CD4-positive, alpha-beta T cell (primary cell): ENCODE measurements at regions not wholly inside any gene's neighbourhood (a gene's known extent, or its start where the extent isn't known, plus 50 kb on each side); places are given as distances from the start of the nearest gene placed in this dataset.
"Not testable (repeated sequence)": the region's sequence is repeated elsewhere in the genome, so short reads cannot be mapped to it uniquely, and the experiment has no call there.

Experiments
- ATAC-seq: fragments of 200-7000 bp; cut with Tn5 transposase; one replicate; pipeline ENCODE4 v1.10.0; 2022; ENCODE audit warnings: mild to moderate bottlenecking; ENCODE audit not compliant: poor library complexity
- CTCF ChIA-PET: fragments of 350-600 bp; sonication (Branson Sonifier 250); formaldehyde crosslinking; loops from one replicate; lab custom pipeline; 2021; ENCODE audit warnings: antibody characterized with exemption, inconsistent platforms; lab: Charles Lee
- POLR2A ChIA-PET: fragments of 350-600 bp; sonication (Branson Sonifier 250); formaldehyde crosslinking; loops from one replicate; lab custom pipeline; 2021; ENCODE audit warnings: antibody characterized with exemption, inconsistent platforms; lab: Charles Lee
- DNase-seq, 14 experiments: peaks; one replicate each; pipeline ENCODE4 v3.0.0-alpha.2; 2013 to 2020; ENCODE audit warnings: mixed read lengths in 2 of 14
- H3K27ac ChIP-seq, 2 donors: one replicate each; pipeline versions ENCODE4 v1.5.1 to v1.7.0; 2013; ENCODE audit warnings: low read length in 2 of 2, low read depth in 1 of 2, mild to moderate bottlenecking in 1 of 2
- H3K27me3 ChIP-seq, 2 experiments: 1 replicate in 1 of 2; 2 replicates in 1 of 2; pipeline versions ENCODE4 v1.6.1 to v1.7.0; 2013; ENCODE audit warnings: low read length in 2 of 2, control low read depth in 1 of 2, mild to moderate bottlenecking in 1 of 2, moderate library complexity in 1 of 2; ENCODE audit not compliant: insufficient read depth in 2 of 2, control insufficient read depth in 1 of 2
- H3K36me3 ChIP-seq: one replicate; pipeline ENCODE4 v1.6.1; 2013; ENCODE audit warnings: low read length, control low read depth; ENCODE audit not compliant: insufficient read depth
- H3K4me1 ChIP-seq: one replicate; pipeline ENCODE4 v1.6.1; 2013; ENCODE audit warnings: low read length, control low read depth; ENCODE audit not compliant: insufficient read depth
- H3K4me3 ChIP-seq: one replicate; pipeline ENCODE4 v1.5.1; 2013; ENCODE audit warnings: mild to moderate bottlenecking, low read length, moderate library complexity
- H3K9me3 ChIP-seq, 2 experiments: 1 replicate in 1 of 2; 2 replicates in 1 of 2; pipeline versions ENCODE4 v1.6.1 to v1.7.0; 2013; ENCODE audit warnings: low read length in 2 of 2, mild to moderate bottlenecking in 2 of 2, control low read depth in 1 of 2, moderate library complexity in 1 of 2; ENCODE audit not compliant: control insufficient read depth in 1 of 2, insufficient read depth in 1 of 2
- H3K27ac Mint-ChIP-seq: one replicate; pipeline ENCODE4 v1.8.0; 2020; ENCODE audit warnings: mixed read lengths
- H3K27me3 Mint-ChIP-seq: one replicate; pipeline ENCODE4 v1.8.0; 2021; ENCODE audit warnings: mixed read lengths
- H3K36me3 Mint-ChIP-seq: one replicate; pipeline ENCODE4 v1.8.0; 2021; ENCODE audit warnings: low read depth, mixed read lengths
- H3K4me1 Mint-ChIP-seq: one replicate; pipeline ENCODE4 v1.8.0; 2021; ENCODE audit warnings: low read depth, mixed read lengths
- H3K4me3 Mint-ChIP-seq: one replicate; pipeline ENCODE4 v1.8.0; 2020; ENCODE audit warnings: mild to moderate bottlenecking, mixed read lengths
- H3K9me3 Mint-ChIP-seq: one replicate; pipeline ENCODE4 v1.8.0; 2020; ENCODE audit warnings: mixed read lengths
- intact Hi-C, 2 experiments: fragments of 100-400 bp; cut with DNase I in 1 of 2; cut with micrococcal nuclease in 1 of 2; formaldehyde crosslinking; loops; one replicate each; pipeline versions ENCODE4 v1.15.1 to v1.9.0; 2023 to 2025; cut with DNase I, micrococcal nuclease
- TF ChIP-seq, protein P1 (sequence below): fragments of 200-600 bp; IDR thresholded peaks from one replicate; pipeline ENCODE4 v1.8.0; 2022; ENCODE audit warnings: antibody characterized with exemption, mild to moderate bottlenecking

DNA sequence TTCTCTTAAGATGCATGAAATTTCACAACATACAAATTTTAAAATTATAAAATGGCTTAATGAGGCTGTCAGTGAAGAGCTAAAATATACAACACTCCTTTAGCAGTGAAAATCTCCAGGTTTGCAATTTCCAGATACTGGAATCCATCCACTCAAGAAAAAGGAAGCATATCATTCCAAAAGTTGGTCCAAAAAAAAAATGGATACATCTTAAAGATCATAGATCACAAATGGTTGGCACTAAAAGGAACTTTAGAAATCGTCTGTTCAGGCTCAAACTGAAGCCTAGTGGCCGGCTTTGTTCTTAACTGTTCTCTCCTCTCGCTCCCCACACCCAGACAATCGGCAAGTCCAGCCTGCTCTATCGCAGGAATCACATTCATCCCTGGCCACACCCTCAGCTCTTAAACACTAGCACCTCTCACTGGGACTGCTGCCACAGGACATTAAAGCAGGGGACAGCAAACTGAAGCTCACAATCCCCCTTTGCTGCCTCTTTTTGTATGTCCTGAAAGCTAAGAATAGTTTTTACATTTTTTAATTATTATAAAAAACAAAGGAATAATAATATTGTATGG, 130.3 kb upstream of the CDIN1 start:
- DNase-seq (no peak), ATAC-seq (no peak)
- peaks cover 2% of the 10 kb centered on the region for H3K9me3 Mint-ChIP-seq
- intact Hi-C loops: no loop called here
- H3K27me3 Mint-ChIP-seq: no peaks in the 10 kb centered on the region
- Histone ChIP-seq H3K4me1 (no peaks in the 10 kb centered on the region), H3K36me3 (no peaks in the 10 kb centered on the region), H3K9me3 (no peaks in the 10 kb centered on the region), H3K27me3 (no peaks in the 10 kb centered on the region), H3K27ac (no peak overlapping the region), H3K4me3 (no peak overlapping the region)
- H3K27ac Mint-ChIP-seq: no peak overlapping the region
- ChIA-PET POLR2A (no interaction called here), CTCF (interaction anchor here (0.6 kb wide), 1 partner anchor 977 kb away, joined by 3 read pairs; no protein-coding TSS in a partner anchor)
- TF ChIP-seq, protein P1, sequence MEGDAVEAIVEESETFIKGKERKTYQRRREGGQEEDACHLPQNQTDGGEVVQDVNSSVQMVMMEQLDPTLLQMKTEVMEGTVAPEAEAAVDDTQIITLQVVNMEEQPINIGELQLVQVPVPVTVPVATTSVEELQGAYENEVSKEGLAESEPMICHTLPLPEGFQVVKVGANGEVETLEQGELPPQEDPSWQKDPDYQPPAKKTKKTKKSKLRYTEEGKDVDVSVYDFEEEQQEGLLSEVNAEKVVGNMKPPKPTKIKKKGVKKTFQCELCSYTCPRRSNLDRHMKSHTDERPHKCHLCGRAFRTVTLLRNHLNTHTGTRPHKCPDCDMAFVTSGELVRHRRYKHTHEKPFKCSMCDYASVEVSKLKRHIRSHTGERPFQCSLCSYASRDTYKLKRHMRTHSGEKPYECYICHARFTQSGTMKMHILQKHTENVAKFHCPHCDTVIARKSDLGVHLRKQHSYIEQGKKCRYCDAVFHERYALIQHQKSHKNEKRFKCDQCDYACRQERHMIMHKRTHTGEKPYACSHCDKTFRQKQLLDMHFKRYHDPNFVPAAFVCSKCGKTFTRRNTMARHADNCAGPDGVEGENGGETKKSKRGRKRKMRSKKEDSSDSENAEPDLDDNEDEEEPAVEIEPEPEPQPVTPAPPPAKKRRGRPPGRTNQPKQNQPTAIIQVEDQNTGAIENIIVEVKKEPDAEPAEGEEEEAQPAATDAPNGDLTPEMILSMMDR: no peak
- no peaks in the 10 kb centered on the region for H3K36me3 Mint-ChIP-seq
- no peak overlapping the region for H3K4me3 Mint-ChIP-seq
- H3K4me1 Mint-ChIP-seq: no peaks in the 10 kb centered on the region

DNA sequence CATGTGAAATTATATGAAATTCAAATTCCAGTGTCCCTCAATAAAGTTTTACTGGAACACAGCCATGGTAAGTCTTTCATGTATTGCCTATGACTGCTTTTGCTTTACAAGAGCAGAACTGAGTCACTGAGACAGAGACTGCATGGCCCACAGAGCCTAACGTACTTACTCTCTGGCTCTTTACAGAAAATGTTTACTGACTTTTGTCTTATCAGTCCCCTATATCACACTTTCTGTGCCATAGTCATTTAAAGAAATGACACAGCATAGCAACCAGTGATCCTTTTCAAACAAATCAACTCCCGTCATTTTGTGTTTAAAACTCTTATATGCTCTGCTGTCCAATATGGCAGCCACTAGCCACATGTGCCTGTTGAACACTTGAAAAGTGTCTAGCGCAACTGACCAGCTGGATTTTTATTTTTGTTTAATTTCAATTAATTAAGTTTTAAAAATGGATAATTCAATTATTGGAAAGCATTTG, 129.7 kb upstream of the CDIN1 start:
- Histone ChIP-seq H3K36me3 (no peaks in the 10 kb centered on the region), H3K4me3 (no peak overlapping the region), H3K27me3 (no peaks in the 10 kb centered on the region), H3K9me3 (no peaks in the 10 kb centered on the region), H3K27ac (no peak overlapping the region), H3K4me1 (no peaks in the 10 kb centered on the region)
- ChIA-PET POLR2A (no interaction called here), CTCF (interaction anchor here (0.6 kb wide), 1 partner anchor 977 kb away, joined by 3 read pairs; no protein-coding TSS in a partner anchor)
- intact Hi-C loops: no loop called here
- Mint-ChIP-seq H3K9me3 (peaks cover 2% of the 10 kb centered on the region), H3K27me3 (no peaks in the 10 kb centered on the region), H3K36me3 (no peaks in the 10 kb centered on the region), H3K4me1 (no peaks in the 10 kb centered on the region), H3K4me3 (no peak overlapping the region), H3K27ac (no peak overlapping the region)
- ATAC-seq (no peak), DNase-seq (no peak)
- TF ChIP-seq, protein P1: no peak

DNA sequence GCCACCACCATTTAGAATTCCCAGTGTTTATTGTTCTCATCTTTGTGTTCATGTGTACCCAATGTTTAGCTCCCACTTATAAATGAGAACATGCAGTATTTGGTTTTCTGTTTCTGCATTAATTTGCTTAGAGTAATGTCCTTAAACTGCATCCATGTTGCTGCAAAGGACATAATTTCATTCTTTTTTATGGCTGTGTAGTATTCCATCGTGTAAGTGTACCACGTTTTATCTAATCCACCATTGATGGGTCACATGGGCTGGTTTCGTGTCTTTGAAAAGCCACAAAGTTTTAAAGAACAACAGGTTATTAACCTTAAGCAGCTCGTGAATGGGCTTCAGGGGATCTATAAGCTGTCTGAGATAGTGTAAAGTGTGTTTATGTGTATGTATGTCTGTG, 125.2 kb upstream of the CDIN1 start:
- DNase-seq, H3K27ac Mint-ChIP-seq, CTCF ChIA-PET, intact Hi-C loops, ATAC-seq, H3K9me3 Mint-ChIP-seq, H3K4me3 ChIP-seq, H3K36me3 Mint-ChIP-seq, H3K9me3 ChIP-seq, H3K36me3 ChIP-seq, H3K4me3 Mint-ChIP-seq, POLR2A ChIA-PET, H3K27me3 ChIP-seq, H3K4me1 Mint-ChIP-seq, H3K4me1 ChIP-seq, H3K27me3 Mint-ChIP-seq, H3K27ac ChIP-seq: not testable (repeated sequence)

DNA sequence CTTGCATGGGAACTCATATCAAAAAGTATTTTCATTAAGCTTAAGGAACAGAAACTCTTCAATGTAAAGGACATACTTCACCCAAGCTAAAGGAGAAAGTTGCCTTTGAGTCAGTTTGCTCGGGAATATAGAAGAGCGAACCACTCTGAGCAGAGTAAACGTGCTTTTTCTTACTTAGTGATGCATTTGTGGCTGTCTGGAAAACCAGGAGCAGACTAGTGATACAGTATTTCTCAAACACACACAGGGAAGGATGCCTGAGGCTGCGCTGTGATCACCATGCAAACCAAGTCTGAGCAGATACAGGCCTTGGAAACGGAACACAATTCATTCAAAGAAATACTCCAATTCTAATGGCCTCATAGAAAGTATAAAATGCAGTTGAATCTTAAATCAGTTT, 121.0 kb upstream of the CDIN1 start:
- no peaks in the 10 kb centered on the region for H3K27me3 Mint-ChIP-seq
- H3K4me1 Mint-ChIP-seq: no peaks in the 10 kb centered on the region
- Histone ChIP-seq H3K27me3 (no peaks in the 10 kb centered on the region), H3K36me3 (no peaks in the 10 kb centered on the region), H3K27ac (no peak overlapping the region), H3K4me1 (no peaks in the 10 kb centered on the region), H3K4me3 (no peak overlapping the region), H3K9me3 (peaks cover 0 to 6% of the 10 kb centered on the region in 2 experiments)
- no peak overlapping the region for H3K27ac Mint-ChIP-seq
- H3K36me3 Mint-ChIP-seq: no peaks in the 10 kb centered on the region
- DNase-seq (no peak), ATAC-seq (no peak)
- intact Hi-C loops: no loop called here
- TF ChIP-seq, protein P1: no peak
- no peak overlapping the region for H3K4me3 Mint-ChIP-seq
- peaks cover 4% of the 10 kb centered on the region for H3K9me3 Mint-ChIP-seq
- POLR2A ChIA-PET: no interaction called here
- CTCF ChIA-PET: no interaction called here
